Superior temporal gyrus (tissue), 1 donor: ENCODE measurements at regions not wholly inside any gene's neighbourhood (a gene's known extent, or its start where the extent isn't known, plus 50 kb on each side); places are given as distances from the start of the nearest gene placed in this dataset.
"Not testable (repeated sequence)": the region's sequence is repeated elsewhere in the genome, so short reads cannot be mapped to it uniquely, and the experiment has no call there.

Experiments used
- DNase-seq: peaks from one replicate; pipeline ENCODE4 v3.0.0-alpha.2; 2016; ENCODE audit errors: extremely low spot score

DNA sequence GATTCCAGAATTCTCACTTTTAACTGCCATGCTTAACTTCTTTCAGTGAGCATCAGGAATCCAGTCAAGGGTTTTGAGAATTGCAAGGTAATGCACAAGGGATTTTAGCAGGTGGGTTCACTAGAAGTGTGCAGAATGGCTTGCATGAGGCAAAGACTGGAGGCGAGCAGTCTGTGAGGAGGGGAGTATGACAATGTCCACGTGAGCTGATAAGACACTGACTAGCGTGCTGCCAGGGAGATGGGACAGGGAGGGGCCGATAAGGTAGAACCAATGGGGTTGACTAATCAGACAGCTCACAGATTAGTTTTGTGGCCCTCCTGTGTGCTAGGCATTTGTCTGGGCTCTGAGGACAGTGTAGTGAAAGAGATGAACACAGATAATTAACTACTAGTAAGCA lies 102.0 kb upstream of the DAZL start:
- no peak for DNase-seq

DNA sequence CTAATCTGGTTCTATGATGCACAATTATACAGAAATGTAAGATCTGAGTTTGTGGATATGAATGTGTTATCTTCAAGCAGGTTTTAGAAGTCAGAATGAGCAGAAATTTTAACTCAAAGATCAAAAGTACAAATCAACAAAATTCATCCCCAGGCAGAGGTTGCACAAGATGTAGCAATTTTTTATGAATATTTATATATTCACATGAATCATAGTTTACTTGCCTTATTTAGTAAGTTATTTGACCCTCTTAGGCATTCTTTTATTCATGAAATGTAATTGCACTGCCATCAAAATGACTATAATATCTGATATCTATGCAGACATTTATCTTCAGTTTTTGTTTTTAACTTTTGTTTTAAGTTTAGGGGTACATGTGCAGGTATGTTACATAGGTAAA lies 103.1 kb upstream of the DAZL start:
- DNase-seq: no peak

DNA sequence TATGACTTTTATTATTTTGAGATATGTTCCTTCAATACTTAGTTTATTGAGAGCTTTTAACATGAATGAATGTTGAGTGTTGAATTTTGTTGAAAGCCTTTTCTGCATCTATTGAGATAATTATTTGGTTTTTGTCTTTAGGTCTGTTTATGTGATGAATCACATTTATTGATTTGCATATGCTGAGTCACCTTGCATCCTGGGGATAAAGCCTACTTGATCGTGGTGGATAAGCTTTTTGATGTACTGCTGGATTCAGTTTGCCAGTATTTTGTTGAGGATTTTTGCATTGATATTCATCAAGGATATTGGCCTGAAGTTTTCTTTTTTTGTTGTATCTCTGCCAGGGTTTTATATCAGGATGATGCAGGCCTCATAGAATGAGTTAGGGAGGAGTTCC lies 106.5 kb upstream of the DAZL start:
- DNase-seq: not testable (repeated sequence)

DNA sequence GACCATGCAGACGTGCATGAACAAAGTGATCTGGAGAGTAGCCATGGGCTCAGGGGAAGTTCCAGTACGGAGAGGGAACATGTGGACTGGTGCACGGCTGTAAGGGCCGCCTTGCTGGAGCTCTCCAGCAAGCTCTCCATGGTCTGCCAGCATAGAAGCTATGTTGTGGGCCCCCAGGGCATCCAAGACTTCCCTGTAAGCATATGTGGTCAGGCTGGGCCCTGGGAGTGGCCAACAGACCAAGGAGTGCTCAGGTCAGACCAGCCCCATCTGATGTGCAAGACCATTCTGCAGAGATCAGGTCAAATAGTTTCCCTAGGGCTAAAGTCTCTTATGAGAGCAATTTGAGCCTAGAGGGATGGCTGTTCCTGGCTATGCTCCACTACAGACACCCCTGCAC lies 110.1 kb upstream of the DAZL start:
- DNase-seq: no peak

DNA sequence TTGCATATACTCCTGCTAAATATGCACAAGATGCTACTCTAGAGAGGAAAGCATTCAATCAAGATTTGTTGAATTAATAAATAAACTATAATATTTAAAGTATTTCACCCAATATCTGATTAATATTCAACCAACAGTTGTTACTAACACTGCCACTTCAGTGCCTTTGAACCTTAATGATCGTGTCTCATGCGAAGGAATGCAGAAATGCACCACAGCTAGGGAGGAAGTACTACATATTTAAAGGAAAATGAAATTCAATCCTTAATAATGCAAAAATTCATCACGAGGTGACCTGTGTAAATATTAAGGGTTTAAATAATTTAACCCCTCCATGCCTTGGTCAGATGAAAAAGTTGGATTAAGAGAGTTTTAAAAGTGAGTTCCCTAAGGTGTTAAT lies 114.2 kb upstream of the DAZL start:
- no peak for DNase-seq

DNA sequence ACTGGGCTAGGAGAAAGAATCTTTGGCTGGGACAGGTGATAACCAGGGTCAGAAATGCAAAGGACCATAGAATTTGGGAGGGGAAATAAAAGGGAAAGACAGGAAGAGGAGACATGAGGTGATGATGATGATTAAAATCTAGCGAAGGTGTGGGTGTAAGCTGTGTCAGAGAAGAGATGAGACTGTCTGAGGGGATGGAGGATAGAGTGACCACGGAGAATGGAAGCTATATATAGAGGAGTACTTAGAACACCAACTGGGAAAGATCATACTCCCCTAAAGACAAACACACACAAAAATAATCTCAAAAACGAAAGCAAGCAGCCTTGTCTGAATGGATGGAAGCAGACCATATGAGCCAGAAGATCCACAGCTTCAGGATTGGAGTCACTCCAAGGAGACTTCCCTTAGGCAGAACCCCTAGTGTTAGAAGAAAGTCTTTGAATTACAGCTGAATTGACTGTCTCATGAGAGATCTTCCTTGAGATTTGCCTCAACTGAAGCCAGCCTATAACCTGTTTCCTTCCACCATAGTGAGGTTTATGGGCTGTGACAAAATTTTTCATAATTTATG lies 115.2 kb upstream of the DAZL start:
- DNase-seq: no peak

DNA sequence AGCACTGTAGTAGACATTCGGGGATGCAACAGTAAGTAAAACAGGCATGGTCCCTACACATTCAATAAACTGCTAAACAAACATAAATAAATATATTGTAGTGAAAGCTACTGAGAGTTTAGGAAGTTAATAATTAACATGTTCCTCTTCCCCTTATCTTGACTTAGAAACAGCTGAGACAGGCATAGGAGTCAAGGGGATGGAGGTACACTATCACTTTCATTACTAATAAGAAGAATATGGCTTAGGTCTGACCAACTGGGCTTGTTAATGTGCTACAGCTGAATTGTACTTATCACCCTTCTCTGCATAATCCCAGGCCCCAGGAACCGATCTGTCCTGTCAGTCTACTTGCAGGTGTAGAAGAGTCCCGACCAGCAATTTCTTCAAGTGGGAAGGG lies 116.3 kb upstream of the DAZL start:
- DNase-seq: no peak

DNA sequence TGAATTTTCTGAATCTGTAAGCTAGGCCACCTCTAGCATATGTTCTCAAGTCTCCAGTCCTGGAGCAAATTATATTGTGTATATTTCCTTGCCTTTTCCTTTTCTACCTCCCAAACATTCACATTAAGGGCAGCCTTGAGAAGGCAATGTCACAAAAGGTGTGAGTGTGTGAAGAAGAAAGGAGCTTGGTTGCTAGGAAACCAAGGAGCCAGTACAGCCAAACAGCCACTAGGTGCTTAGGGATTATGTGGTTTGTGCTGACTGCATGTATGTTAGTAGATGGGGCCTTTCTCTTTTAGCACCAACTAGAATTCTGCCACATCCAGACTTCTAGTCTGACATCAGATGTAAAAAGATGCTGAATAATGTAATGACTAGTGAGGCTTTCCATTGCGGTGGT lies 118.8 kb upstream of the DAZL start:
- DNase-seq: peak; percentile 22

DNA sequence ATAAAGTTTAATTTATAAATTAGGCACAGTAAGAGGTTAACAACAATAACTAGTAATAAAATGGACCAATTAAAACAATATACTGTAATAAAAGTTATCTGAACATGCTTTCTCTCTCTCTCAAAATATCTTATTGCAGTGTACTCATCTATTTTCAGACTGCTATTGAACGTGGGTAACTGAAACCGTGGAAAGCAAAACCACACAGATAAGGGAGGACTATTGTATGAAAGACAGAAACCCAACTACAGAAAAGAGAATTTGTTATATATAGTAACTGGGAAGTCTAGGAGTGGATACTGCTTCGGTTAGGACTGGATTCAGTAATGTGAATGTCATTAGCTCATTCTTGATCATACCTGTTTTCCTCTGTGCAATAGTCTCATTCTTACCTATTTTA lies 119.3 kb upstream of the DAZL start:
- no peak for DNase-seq

DNA sequence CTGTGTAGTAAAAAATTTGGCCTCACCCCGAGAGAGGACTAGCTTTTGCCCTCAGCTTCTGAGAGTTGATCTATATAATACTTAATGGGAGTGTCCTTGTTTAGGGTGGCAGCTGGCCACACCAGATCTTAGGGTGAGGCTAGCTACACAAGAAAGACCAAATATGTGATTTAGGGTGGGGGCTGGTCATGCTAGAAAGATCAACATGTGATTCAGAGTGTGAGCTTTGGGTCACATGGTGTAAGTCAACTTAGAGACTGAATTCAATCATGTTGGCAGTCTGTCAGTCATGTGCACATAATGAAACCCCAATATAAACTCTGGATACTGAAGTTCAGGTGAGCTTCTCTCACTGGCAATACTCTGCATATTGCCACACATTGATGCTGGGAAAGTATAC lies 120.7 kb upstream of the DAZL start:
- no peak for DNase-seq

DNA sequence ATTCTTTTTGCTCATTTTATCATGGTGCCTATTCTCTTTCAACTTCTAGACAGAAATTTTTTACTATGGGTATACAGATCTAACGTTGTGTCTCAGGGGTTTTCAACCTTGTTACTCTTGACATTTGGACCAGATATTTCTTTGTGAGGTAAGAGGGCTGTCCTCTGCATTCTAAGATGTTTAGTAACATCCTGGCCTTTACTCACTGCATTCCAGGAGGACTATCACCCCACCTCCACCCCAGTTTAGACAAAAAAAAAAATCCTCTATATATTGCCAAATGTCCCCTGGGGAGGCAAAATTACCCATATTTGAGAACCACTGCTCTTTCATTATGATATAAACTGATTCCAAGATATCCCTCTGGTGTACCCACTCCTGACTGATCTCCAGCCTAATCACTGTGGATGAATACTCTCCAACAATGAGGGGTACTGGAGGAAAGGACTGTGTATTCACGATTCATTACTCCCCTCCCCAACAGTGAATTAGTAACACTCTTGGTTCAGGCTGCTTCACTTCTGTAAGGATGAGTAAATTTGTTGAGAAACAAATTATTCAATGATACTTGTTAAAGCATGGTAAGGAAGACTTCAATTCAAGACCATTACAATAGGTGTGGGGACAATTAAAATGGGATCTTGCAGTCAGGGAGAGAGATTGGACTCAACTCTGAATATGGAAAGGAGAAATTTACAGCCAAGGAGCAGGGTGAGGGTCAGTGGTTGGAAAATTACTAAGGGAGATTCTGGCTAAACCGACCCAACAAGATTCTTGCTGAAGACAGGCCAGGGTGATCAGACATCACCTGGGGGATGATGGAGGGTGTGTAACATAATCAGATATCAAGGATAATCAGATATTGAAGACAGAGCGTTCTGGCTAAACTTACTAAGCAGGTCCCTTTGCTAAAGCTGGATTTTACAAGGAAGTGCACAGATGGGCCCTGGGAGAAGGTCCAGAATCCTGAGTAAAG lies 123.8 kb upstream of the DAZL start:
- DNase-seq: no peak

DNA sequence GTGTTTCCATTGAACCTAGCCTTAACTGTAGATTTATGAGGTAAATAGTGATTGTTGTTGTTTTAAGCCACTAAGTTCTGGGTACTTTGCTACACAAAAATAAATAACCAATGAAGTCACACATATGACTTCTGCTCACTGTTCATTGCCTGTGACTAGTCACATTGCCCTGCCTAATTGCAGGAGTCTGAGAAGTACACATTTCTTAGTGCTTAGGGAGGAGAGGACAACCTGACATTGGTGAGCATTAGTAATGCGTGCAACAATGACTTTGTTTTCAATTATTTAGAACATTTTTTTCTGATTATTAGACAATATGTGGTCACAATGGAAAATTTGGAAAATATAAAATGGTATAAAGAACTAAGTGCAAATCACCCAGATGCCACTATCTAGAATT lies 133.2 kb upstream of the DAZL start:
- DNase-seq: no peak

DNA sequence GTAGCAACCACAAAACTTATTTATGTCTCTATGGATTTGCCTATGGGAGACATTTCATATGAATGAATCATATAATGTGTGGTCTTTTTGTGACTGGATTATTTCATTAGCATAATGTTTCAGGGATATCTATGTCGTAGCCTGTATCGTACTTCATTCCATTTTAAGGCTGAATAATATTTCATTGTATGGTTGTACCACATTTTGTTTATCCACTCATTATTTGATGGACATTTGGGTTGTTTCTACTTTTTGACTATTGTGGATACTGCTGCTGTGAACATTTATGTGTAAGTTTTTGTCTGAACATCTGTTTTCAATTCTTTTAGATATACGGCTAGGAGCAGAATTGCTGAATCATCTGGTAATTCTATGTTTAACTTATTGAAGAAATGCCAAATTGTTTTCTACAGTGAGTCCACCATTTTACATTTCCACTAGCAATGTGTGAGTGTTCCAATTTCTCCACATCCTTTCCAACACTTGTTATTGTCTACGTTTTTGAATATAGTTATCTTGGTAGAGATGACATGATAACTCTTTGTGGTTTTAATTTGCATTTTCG lies 134.4 kb upstream of the DAZL start:
- no peak for DNase-seq

DNA sequence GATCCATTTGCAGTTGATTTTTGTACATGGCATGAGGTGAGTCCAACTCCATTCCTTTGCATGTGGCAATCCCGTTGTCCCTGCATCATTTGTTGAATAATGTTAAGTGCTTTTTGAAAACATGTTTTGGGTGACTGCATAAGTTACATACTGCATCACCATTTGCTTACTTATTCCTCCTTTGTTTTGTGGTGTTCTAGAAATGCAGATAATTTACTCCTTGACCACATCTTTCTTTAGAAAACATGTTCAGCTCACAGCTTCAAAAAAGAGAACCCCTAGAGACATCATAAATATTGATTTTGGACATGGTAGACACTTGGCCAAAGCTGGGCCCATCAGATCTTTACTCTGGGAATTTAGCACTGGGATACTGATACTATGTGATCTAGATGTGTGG lies 135.3 kb upstream of the DAZL start:
- no peak for DNase-seq

DNA sequence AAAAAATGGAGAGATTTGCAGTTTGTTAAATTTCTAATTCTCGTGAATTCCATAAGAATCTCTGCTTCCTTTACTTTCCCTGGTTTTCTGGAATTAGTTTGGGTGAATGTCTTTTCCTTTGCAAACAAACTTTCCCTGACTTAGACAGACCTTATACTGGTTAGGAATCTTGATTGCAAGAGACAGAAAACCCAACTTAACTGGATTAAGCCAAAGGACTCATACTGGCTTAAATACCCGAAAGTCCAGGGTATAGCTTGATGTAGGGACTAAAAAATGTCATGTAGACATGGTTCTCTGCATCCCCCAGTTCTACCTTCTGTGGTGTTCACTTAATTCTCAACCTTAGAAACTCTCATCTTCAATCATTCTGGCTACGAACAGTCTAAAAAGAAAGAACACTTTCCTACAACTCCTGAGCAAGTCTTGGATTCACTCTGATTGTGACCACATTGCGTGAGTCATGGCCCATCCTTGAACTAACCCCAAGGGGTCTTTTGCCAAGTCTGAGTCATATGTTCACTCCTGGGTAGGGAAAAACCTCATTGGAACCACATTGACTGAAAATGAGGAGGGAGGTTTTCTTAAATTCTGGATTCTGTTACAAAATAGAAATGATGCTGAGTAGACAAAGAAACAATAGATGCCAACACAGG lies 136.0 kb upstream of the DAZL start:
- DNase-seq: no peak

DNA sequence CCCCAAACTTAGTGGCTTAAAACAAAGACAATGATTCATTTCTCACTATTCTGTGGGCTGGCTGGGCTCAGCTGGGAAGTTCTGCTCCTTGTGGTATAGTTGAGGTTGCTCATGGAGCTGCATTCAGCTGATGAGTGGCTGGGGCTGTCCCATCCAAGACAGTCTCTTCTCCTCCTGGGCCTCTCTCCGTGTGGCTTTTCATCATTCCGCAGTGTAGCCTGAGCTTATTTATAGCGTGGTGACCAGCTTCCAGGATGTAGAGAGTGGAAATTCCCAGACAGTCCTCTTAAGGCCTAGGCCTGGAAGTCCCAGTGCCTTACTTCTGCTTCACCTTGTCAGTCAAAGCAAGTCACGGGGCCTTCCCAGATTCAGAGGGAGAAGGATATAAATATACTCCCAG lies 136.7 kb upstream of the DAZL start:
- DNase-seq: no peak

DNA sequence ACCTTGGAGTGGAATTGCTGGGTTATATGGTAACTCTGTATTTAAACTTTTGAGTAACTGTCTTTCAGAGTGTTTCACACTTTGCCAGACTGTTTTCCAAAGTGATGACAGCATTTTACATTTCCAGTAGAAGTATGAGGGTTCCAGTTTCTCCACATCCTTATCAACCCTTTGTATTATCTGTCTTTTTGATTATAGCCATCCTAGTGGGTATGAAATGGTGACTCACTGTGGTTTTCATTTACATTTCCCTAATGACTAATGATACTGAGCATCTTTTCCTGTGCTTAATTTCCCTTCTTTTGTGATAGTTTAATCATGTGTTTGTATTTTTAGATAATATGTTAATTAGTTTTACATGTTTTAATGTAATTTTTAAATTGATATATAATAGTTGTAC lies 138.1 kb upstream of the DAZL start:
- no peak for DNase-seq

DNA sequence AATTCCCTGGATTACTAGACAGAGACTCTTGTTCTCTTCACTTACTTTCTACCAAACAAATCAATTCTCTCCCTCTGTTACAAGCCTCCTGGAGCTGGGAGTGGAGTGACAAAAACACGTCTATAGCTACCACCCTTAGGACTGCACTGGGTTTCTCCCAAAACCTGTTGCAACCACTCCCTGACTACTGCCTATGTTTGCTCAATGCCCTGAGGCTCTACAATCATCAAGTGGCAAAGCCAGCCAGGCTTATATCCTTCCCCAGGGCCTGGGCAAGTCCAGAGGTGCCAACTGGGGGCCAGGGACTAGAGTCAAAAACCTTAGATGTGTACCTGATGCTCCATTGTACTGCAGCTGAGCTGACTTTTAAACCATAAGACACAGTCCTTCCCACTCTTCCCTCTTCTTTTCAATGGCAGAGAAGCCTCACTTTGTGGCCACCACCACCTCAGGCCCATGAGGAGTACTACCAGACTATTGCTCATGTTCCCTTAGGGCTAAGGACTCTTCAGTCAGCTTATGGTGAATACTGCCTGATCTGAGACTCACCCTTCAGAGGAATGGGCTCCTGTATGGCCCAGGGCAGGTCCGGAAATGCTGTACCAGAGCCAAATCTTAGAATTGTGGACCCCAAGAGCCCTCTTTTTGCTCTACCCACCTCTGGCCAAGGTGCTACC lies 125.4 kb upstream of the PLCL2 start:
- DNase-seq: no peak

DNA sequence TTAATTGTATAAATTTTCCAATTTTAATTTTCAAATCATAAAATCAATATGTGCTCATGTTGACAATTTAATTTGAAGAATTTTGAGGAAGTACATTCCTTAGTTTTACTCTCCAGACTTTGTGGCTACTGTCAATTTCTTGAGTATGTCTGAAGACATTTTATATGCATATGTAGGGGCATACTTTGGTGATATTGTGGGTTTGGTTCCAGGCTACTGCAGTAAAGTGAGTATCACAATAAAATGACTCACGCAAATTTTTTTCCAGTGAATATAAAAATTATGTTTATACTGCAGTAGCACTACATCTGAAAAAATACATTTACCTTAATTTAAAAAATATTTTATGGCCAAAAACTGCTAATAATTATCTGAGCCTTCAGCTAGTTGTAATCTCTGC lies 123.2 kb upstream of the PLCL2 start:
- DNase-seq: no peak

DNA sequence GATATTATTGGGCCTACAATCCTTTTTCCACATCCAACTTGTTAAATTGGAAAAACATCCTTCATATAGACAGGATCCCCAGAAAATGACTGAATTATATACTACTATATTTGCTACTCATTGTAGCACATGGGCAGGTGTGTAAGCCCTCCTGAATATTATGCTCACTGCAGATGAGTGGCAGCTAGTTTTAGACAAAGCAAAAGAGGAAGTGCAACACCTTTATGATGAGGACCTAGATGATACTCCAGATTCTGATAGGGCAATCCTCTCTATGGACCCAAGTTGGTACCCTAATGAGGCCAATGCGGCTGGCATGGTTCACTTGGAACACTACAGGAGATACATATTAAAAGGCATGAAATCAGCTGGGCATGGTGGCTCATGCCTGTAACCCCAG lies 119.1 kb upstream of the PLCL2 start:
- DNase-seq: no peak

DNA sequence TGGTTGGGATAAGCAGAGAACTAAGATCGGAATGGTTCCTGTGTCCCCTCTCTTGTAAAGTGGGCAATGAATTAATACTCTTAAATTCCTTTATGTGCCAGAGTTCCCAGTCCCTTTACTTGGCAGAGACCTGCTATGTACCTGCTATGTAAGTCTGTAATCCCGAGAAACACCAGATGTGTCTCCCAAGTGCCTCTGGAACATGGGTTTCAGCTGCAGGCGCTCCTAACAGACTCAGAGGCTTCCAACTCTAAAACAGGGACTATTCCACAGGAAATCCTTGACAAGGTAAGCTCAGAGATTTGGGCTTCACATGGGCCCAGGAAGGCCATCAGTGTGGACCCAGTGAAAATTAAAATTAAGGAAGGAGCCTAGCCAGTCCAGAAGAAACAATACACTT lies 117.7 kb upstream of the PLCL2 start:
- DNase-seq: no peak

DNA sequence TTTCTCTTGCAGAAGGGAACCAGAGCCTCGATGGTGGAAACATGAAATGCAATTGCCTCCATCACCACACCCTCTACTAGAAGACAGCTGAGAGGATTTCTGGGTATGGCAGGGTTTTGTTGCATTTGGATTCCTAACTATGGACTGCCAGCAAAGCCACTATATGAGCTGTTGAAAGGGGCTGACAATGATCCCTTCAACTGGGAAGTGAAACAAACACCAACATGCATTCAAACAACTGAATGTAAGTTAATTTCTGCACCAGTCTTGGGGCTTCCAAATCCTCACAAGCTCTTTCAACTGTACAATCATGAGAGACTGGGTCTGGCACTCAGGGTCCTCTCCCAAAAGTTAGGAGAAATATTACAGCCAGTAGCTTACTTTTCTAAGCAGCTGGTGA lies 116.7 kb upstream of the PLCL2 start:
- no peak for DNase-seq
